HK-2 (cell line): ENCODE measurements at regions not wholly inside any gene's neighbourhood (a gene's known extent, or its start where the extent isn't known, plus 50 kb on each side); places are given as distances from the start of the nearest gene placed in this dataset.
"Not testable (repeated sequence)": the region's sequence is repeated elsewhere in the genome, so short reads cannot be mapped to it uniquely, and the experiment has no call there.

ENCODE experiments used
- DNase-seq: peaks from one replicate; pipeline ENCODE4 v3.0.0-alpha.2; 2018; ENCODE audit not compliant: unreplicated experiment

- no peak for DNase-seq
Observed at GRCh38 chr22:35183917-35184316, 73.4 kb upstream of the HMGXB4 start.

- no peak for DNase-seq
Observed at GRCh38 chr22:35186492-35186891, 70.8 kb upstream of the HMGXB4 start.

GRCh38 chr22:35188930-35189329, 68.4 kb upstream of the HMGXB4 start:
- DNase-seq: not testable (repeated sequence)

- DNase-seq: no peak
Observed at GRCh38 chr22:35189559-35189958, 67.7 kb upstream of the HMGXB4 start.

- DNase-seq: peak; percentile 11
Observed at GRCh38 chr22:35191412-35191811, 65.9 kb upstream of the HMGXB4 start.

GRCh38 chr22:35192129-35192918, 65.0 kb upstream of the HMGXB4 start:
- DNase-seq: no peak

GRCh38 chr22:35195226-35195625, 62.1 kb upstream of the HMGXB4 start:
- DNase-seq: no peak

- DNase-seq: no peak
Observed at GRCh38 chr22:35195821-35196220, 61.5 kb upstream of the HMGXB4 start.

GRCh38 chr22:35197071-35197470, 60.2 kb upstream of the HMGXB4 start:
- no peak for DNase-seq

GRCh38 chr22:35197886-35198285, 59.4 kb upstream of the HMGXB4 start:
- no peak for DNase-seq

- no peak for DNase-seq
Observed at GRCh38 chr22:35198738-35199137, 58.6 kb upstream of the HMGXB4 start.

GRCh38 chr22:35202376-35202775, 54.9 kb upstream of the HMGXB4 start:
- DNase-seq: no peak

GRCh38 chr22:35203583-35203982, 53.7 kb upstream of the HMGXB4 start:
- no peak for DNase-seq

- no peak for DNase-seq
Observed at GRCh38 chr22:35204807-35205775, 52.2 kb upstream of the HMGXB4 start.

- DNase-seq: no peak
Observed at GRCh38 chr22:35205961-35206360, 51.3 kb upstream of the HMGXB4 start.

GRCh38 chr22:35206889-35207288, 50.4 kb upstream of the HMGXB4 start:
- no peak for DNase-seq
